Nephron progenitor cell (in vitro differentiated cells): ENCODE measurements at regions not wholly inside any gene's neighbourhood (a gene's known extent, or its start where the extent isn't known, plus 50 kb on each side); places are given as distances from the start of the nearest gene placed in this dataset.

Experiments
- DNase-seq: peaks from one replicate; pipeline ENCODE4 v3.0.0; 2021
- H3K27ac Mint-ChIP-seq: 2 replicates; pipeline ENCODE4 v1.8.0; 2021; ENCODE audit warnings: mild to moderate bottlenecking, moderate library complexity, mixed read lengths
- H3K27me3 Mint-ChIP-seq: 2 replicates; pipeline ENCODE4 v1.8.0; 2021; ENCODE audit warnings: mild to moderate bottlenecking, low read depth, mixed read lengths; ENCODE audit not compliant: poor library complexity
- H3K36me3 Mint-ChIP-seq: 2 replicates; pipeline ENCODE4 v1.8.0; 2021; ENCODE audit warnings: low read depth, mixed read lengths
- H3K4me1 Mint-ChIP-seq: 2 replicates; pipeline ENCODE4 v1.8.0; 2021; ENCODE audit warnings: mixed read lengths
- H3K4me3 Mint-ChIP-seq: 2 replicates; pipeline ENCODE4 v1.8.0; 2021; ENCODE audit warnings: mild to moderate bottlenecking, moderate library complexity, mixed read lengths
- H3K9me3 Mint-ChIP-seq: 2 replicates; pipeline ENCODE4 v1.8.0; 2021; ENCODE audit warnings: mild to moderate bottlenecking, moderate library complexity, mixed read lengths
- TF ChIP-seq, protein P1 (sequence below): fragments of 200-600 bp; sonication (generic); IDR thresholded peaks from 2 replicates; pipeline ENCODE4 v1.5.0; 2021; ENCODE audit warnings: antibody characterized with exemption

- no peak for DNase-seq
- H3K27ac Mint-ChIP-seq = no peak overlapping the region
- peaks cover 27% of the 10 kb centered on the region for H3K27me3 Mint-ChIP-seq
- H3K4me3 Mint-ChIP-seq = no peak overlapping the region
- peaks cover 19% of the 10 kb centered on the region for H3K4me1 Mint-ChIP-seq
- H3K9me3 Mint-ChIP-seq = no peaks in the 10 kb centered on the region
- TF ChIP-seq, protein P1, sequence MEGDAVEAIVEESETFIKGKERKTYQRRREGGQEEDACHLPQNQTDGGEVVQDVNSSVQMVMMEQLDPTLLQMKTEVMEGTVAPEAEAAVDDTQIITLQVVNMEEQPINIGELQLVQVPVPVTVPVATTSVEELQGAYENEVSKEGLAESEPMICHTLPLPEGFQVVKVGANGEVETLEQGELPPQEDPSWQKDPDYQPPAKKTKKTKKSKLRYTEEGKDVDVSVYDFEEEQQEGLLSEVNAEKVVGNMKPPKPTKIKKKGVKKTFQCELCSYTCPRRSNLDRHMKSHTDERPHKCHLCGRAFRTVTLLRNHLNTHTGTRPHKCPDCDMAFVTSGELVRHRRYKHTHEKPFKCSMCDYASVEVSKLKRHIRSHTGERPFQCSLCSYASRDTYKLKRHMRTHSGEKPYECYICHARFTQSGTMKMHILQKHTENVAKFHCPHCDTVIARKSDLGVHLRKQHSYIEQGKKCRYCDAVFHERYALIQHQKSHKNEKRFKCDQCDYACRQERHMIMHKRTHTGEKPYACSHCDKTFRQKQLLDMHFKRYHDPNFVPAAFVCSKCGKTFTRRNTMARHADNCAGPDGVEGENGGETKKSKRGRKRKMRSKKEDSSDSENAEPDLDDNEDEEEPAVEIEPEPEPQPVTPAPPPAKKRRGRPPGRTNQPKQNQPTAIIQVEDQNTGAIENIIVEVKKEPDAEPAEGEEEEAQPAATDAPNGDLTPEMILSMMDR = no peak
- no peaks in the 10 kb centered on the region for H3K36me3 Mint-ChIP-seq
Measured at GRCh38 chr12:109654357-109654756, 59.3 kb upstream of the FAM222A start.

GRCh38 chr12:109655578-109655977 is 58.0 kb upstream of the FAM222A start:
- Mint-ChIP-seq H3K27me3 (peaks cover 22% of the 10 kb centered on the region), H3K4me1 (peaks cover 19% of the 10 kb centered on the region), H3K4me3 (no peak overlapping the region), H3K27ac (no peak overlapping the region), H3K36me3 (no peaks in the 10 kb centered on the region), H3K9me3 (no peaks in the 10 kb centered on the region)
- TF ChIP-seq, protein P1 = no peak
- DNase-seq = no peak

- no peak for DNase-seq
- TF ChIP-seq, protein P1 = no peak
- H3K36me3 Mint-ChIP-seq = no peaks in the 10 kb centered on the region
- H3K4me3 Mint-ChIP-seq = no peak overlapping the region
- peaks cover 19% of the 10 kb centered on the region for H3K4me1 Mint-ChIP-seq
- H3K27ac Mint-ChIP-seq = no peak overlapping the region
- H3K27me3 Mint-ChIP-seq = peaks cover 11% of the 10 kb centered on the region
- H3K9me3 Mint-ChIP-seq = no peaks in the 10 kb centered on the region
Measured at GRCh38 chr12:109656743-109657142, 56.9 kb upstream of the FAM222A start.

GRCh38 chr12:109663795-109664194 is 49.8 kb upstream of the FAM222A start:
- H3K27me3 Mint-ChIP-seq = peaks cover 4% of the 10 kb centered on the region
- no peaks in the 10 kb centered on the region for H3K9me3 Mint-ChIP-seq
- H3K4me3 Mint-ChIP-seq = no peak overlapping the region
- H3K4me1 Mint-ChIP-seq = no peaks in the 10 kb centered on the region
- TF ChIP-seq, protein P1 = no peak
- no peaks in the 10 kb centered on the region for H3K36me3 Mint-ChIP-seq
- H3K27ac Mint-ChIP-seq = no peak overlapping the region
- DNase-seq = no peak
